GM23338 (cell line): ENCODE measurements at regions not wholly inside any gene's neighbourhood (a gene's known extent, or its start where the extent isn't known, plus 50 kb on each side); places are given as distances from the start of the nearest gene placed in this dataset.

Experiments
- ATAC-seq: fragments of 200-7000 bp; cut with Tn5 transposase; 3 replicates; pipeline ENCODE4 v1.9.1; 2020
- DNase-seq: peaks from one replicate; pipeline ENCODE4 v3.0.0-alpha.2; 2015; ENCODE audit warnings: low spot score
- H2AFZ ChIP-seq: fragments of 200-600 bp; sonication (generic); 2 replicates; pipeline ENCODE4 v1.8.0; 2016; ENCODE audit warnings: antibody characterized with exemption, mild to moderate bottlenecking, moderate library complexity
- H3F3A ChIP-seq: fragments of 200-600 bp; sonication (generic); replicated peaks from 2 replicates; pipeline ENCODE4 v1.8.0; 2017; ENCODE audit warnings: antibody characterized with exemption, mixed run types, low read depth
- H3K27ac ChIP-seq: fragments of 200-600 bp; sonication (generic); 2 replicates; pipeline ENCODE4 v1.6.1; 2016; ENCODE audit warnings: low read depth
- H3K27me3 ChIP-seq: fragments of 200-600 bp; sonication (generic); 2 replicates; pipeline ENCODE4 v1.8.0; 2016; ENCODE audit warnings: mild to moderate bottlenecking, mixed run types, moderate library complexity; ENCODE audit not compliant: insufficient read depth
- H3K36me3 ChIP-seq: fragments of 200-600 bp; sonication (generic); 2 replicates; pipeline ENCODE4 v1.8.0; 2016; ENCODE audit warnings: mild to moderate bottlenecking; ENCODE audit not compliant: insufficient read depth
- H3K4me1 ChIP-seq: fragments of 200-600 bp; sonication (generic); 2 replicates; pipeline ENCODE4 v1.8.0; 2016; ENCODE audit warnings: mild to moderate bottlenecking, moderate library complexity; ENCODE audit not compliant: insufficient read depth
- H3K4me2 ChIP-seq: fragments of 200-600 bp; sonication (generic); 2 replicates; pipeline ENCODE4 v1.7.1; 2017; ENCODE audit warnings: mixed run types
- H3K4me3 ChIP-seq: fragments of 200-600 bp; sonication (generic); 2 replicates; pipeline ENCODE4 v1.6.1; 2016; ENCODE audit warnings: mixed run types
- H3K79me2 ChIP-seq: fragments of 200-600 bp; sonication (generic); replicated peaks from 2 replicates; pipeline ENCODE4 v1.8.0; 2017; ENCODE audit warnings: mild to moderate bottlenecking; ENCODE audit not compliant: insufficient read depth
- H3K9me2 ChIP-seq: fragments of 200-600 bp; sonication (generic); 2 replicates; pipeline ENCODE4 v1.8.0; 2017; ENCODE audit not compliant: insufficient read depth
- H4K20me1 ChIP-seq: fragments of 200-600 bp; sonication (generic); replicated peaks from 2 replicates; pipeline ENCODE4 v1.8.0; 2017; ENCODE audit warnings: mild to moderate bottlenecking; ENCODE audit not compliant: insufficient read depth
- H3K27ac Mint-ChIP-seq: 2 replicates; pipeline ENCODE4 v1.8.0; 2020; ENCODE audit warnings: inconsistent platforms, mild to moderate bottlenecking, moderate library complexity, mixed read lengths
- H3K27me3 Mint-ChIP-seq: 3 replicates; pipeline ENCODE4 v1.8.0; 2022; ENCODE audit warnings: low read depth, mild to moderate bottlenecking, moderate library complexity, mixed read lengths, inconsistent platforms; ENCODE audit not compliant: insufficient read depth, poor library complexity
- H3K36me3 Mint-ChIP-seq: 3 replicates; pipeline ENCODE4 v1.8.0; 2021; ENCODE audit warnings: low read depth, mild to moderate bottlenecking, inconsistent platforms, moderate library complexity, mixed read lengths
- H3K4me1 Mint-ChIP-seq: 3 replicates; pipeline ENCODE4 v1.8.0; 2020; ENCODE audit warnings: mild to moderate bottlenecking, inconsistent platforms, mixed read lengths
- H3K4me3 Mint-ChIP-seq: 3 replicates; pipeline ENCODE4 v1.8.0; 2021; ENCODE audit warnings: moderate library complexity, mild to moderate bottlenecking, inconsistent platforms, mixed read lengths
- H3K9me3 Mint-ChIP-seq: 3 replicates; pipeline ENCODE4 v1.8.0; 2020; ENCODE audit warnings: moderate library complexity, mild to moderate bottlenecking, inconsistent platforms, mixed read lengths
- EZH2 ChIP-seq: fragments of 200-600 bp; sonication (generic); IDR thresholded peaks from one replicate; pipeline ENCODE4 v1.8.0; 2017; ENCODE audit warnings: antibody characterized with exemption, mild to moderate bottlenecking, low read depth; ENCODE audit not compliant: unreplicated experiment
- EZH2phosphoT487 ChIP-seq: fragments of 200-600 bp; sonication (generic); IDR thresholded peaks from one replicate; pipeline ENCODE4 v1.8.1; 2018; ENCODE audit warnings: antibody characterized with exemption; ENCODE audit not compliant: unreplicated experiment
- JUNB ChIP-seq: IDR thresholded peaks from one replicate; pipeline ENCODE4 v1.6.1; 2016; ENCODE audit warnings: antibody characterized with exemption; ENCODE audit not compliant: unreplicated experiment
- NANOG ChIP-seq: IDR thresholded peaks from 2 replicates; pipeline ENCODE4 v1.6.1; 2016; ENCODE audit warnings: antibody characterized with exemption, borderline replicate concordance
- POLR2AphosphoS5 ChIP-seq: IDR thresholded peaks from 2 replicates; pipeline ENCODE4 v1.6.1; 2016; ENCODE audit warnings: antibody characterized with exemption, low read depth
- ZNF114 ChIP-seq: fragments of 250-450 bp; sonication (Bioruptor Pico); IDR thresholded peaks from 2 replicates; pipeline ENCODE4 v1.5.0; 2020; ENCODE audit warnings: mild to moderate bottlenecking, moderate library complexity
- ZNF331 ChIP-seq: fragments of 250-450 bp; sonication (Bioruptor Pico); IDR thresholded peaks from 2 replicates; pipeline ENCODE4 v1.5.0; 2020; ENCODE audit warnings: low read depth, mild to moderate bottlenecking, moderate library complexity
- TF ChIP-seq, protein P1 (sequence below): IDR thresholded peaks from 2 replicates; pipeline ENCODE4 v1.6.1; 2016; ENCODE audit warnings: antibody characterized with exemption
- TF ChIP-seq, protein P2 (sequence below): fragments of 250-450 bp; sonication (Bioruptor Pico); IDR thresholded peaks from 2 replicates; pipeline ENCODE4 v1.5.0; 2020; ENCODE audit warnings: mild to moderate bottlenecking, moderate library complexity

DNA sequence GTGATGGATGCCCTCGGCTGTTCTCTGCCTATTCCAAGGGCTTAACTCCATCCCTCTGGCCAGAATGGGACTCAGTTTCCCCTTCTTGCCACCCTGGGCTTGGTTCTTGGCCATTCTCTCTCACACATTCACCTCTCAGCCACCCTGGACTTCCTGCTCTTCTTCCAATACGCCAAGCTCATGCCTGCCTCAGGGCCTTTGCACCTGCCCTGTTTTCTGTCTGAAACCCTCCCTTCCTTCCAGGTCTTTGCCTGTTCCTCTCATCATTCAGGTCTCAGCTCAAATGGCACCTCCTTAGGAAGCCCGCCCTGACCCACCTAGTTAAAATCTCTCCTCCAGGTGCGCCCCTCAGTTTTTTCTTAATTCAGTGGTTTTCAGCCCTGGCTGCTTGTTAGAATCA is 76.6 kb upstream of the TP53I11 start:
- Histone ChIP-seq H3F3A (no peaks in the 10 kb centered on the region), H3K36me3 (no peaks in the 10 kb centered on the region), H4K20me1 (no peaks in the 10 kb centered on the region; the same call in 1 of the 2 replicates), H3K4me1 (peaks cover 4% of the 10 kb centered on the region; the same call in 1 of the 2 replicates), H3K27ac (no peak overlapping the region), H3K27me3 (no peaks in the 10 kb centered on the region), H3K9me2 (no peaks in the 10 kb centered on the region), H2AFZ (no peak overlapping the region), H3K4me3 (no peak overlapping the region), H3K79me2 (no peaks in the 10 kb centered on the region), H3K4me2 (no peak overlapping the region)
- H3K27ac Mint-ChIP-seq: no peak overlapping the region
- no peaks in the 10 kb centered on the region; the same call in 2 of the 3 replicates for H3K36me3 Mint-ChIP-seq
- H3K9me3 Mint-ChIP-seq: no peaks in the 10 kb centered on the region
- ATAC-seq: no peak
- peaks cover 8% of the 10 kb centered on the region for H3K27me3 Mint-ChIP-seq
- H3K4me1 Mint-ChIP-seq: no peaks in the 10 kb centered on the region; the same call in 2 of the 3 replicates
- no peak for TF ChIP-seq EZH2
- TF ChIP-seq EZH2phosphoT487: no peak
- TF ChIP-seq, protein P1, sequence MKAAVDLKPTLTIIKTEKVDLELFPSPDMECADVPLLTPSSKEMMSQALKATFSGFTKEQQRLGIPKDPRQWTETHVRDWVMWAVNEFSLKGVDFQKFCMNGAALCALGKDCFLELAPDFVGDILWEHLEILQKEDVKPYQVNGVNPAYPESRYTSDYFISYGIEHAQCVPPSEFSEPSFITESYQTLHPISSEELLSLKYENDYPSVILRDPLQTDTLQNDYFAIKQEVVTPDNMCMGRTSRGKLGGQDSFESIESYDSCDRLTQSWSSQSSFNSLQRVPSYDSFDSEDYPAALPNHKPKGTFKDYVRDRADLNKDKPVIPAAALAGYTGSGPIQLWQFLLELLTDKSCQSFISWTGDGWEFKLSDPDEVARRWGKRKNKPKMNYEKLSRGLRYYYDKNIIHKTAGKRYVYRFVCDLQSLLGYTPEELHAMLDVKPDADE: no peak
- no peak for TF ChIP-seq POLR2AphosphoS5
- TF ChIP-seq JUNB: no peak
- TF ChIP-seq NANOG: no peak
- TF ChIP-seq, protein P2, sequence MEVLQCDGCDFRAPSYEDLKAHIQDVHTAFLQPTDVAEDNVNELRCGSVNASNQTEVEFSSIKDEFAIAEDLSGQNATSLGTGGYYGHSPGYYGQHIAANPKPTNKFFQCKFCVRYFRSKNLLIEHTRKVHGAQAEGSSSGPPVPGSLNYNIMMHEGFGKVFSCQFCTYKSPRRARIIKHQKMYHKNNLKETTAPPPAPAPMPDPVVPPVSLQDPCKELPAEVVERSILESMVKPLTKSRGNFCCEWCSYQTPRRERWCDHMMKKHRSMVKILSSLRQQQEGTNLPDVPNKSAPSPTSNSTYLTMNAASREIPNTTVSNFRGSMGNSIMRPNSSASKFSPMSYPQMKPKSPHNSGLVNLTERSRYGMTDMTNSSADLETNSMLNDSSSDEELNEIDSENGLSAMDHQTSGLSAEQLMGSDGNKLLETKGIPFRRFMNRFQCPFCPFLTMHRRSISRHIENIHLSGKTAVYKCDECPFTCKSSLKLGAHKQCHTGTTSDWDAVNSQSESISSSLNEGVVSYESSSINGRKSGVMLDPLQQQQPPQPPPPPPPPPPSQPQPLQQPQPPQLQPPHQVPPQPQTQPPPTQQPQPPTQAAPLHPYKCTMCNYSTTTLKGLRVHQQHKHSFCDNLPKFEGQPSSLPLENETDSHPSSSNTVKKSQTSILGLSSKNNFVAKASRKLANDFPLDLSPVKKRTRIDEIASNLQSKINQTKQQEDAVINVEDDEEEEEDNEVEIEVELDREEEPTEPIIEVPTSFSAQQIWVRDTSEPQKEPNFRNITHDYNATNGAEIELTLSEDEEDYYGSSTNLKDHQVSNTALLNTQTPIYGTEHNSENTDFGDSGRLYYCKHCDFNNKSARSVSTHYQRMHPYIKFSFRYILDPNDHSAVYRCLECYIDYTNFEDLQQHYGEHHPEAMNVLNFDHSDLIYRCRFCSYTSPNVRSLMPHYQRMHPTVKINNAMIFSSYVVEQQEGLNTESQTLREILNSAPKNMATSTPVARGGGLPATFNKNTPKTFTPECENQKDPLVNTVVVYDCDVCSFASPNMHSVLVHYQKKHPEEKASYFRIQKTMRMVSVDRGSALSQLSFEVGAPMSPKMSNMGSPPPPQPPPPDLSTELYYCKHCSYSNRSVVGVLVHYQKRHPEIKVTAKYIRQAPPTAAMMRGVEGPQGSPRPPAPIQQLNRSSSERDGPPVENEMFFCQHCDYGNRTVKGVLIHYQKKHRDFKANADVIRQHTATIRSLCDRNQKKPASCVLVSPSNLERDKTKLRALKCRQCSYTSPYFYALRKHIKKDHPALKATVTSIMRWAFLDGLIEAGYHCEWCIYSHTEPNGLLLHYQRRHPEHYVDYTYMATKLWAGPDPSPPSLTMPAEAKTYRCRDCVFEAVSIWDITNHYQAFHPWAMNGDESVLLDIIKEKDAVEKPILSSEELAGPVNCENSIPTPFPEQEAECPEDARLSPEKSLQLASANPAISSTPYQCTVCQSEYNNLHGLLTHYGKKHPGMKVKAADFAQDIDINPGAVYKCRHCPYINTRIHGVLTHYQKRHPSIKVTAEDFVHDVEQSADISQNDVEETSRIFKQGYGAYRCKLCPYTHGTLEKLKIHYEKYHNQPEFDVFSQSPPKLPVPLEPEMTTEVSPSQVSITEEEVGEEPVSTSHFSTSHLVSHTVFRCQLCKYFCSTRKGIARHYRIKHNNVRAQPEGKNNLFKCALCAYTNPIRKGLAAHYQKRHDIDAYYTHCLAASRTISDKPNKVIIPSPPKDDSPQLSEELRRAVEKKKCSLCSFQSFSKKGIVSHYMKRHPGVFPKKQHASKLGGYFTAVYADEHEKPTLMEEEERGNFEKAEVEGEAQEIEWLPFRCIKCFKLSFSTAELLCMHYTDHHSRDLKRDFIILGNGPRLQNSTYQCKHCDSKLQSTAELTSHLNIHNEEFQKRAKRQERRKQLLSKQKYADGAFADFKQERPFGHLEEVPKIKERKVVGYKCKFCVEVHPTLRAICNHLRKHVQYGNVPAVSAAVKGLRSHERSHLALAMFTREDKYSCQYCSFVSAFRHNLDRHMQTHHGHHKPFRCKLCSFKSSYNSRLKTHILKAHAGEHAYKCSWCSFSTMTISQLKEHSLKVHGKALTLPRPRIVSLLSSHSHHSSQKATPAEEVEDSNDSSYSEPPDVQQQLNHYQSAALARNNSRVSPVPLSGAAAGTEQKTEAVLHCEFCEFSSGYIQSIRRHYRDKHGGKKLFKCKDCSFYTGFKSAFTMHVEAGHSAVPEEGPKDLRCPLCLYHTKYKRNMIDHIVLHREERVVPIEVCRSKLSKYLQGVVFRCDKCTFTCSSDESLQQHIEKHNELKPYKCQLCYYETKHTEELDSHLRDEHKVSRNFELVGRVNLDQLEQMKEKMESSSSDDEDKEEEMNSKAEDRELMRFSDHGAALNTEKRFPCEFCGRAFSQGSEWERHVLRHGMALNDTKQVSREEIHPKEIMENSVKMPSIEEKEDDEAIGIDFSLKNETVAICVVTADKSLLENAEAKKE (CRISPR knock-in tag): no peak
- no peak for TF ChIP-seq ZNF114 (CRISPR knock-in tag)
- TF ChIP-seq ZNF331: no peak
- H3K4me3 Mint-ChIP-seq: no peak overlapping the region
- no peak for DNase-seq
